GM10266 (cell line): ENCODE measurements at regions not wholly inside any gene's neighbourhood (a gene's known extent, or its start where the extent isn't known, plus 50 kb on each side); places are given as distances from the start of the nearest gene placed in this dataset.

Experiments
- DNase-seq: peaks from one replicate; pipeline ENCODE4 v3.0.0; 2012; ENCODE audit errors: extremely low spot score
- TF ChIP-seq, protein P1 (sequence below): IDR thresholded peaks from 2 replicates; pipeline ENCODE4 v1.5.1; 2012; ENCODE audit warnings: mild to moderate bottlenecking, low read depth; ENCODE audit not compliant: control insufficient read depth, insufficient read depth; ENCODE audit errors: missing control alignments

DNA sequence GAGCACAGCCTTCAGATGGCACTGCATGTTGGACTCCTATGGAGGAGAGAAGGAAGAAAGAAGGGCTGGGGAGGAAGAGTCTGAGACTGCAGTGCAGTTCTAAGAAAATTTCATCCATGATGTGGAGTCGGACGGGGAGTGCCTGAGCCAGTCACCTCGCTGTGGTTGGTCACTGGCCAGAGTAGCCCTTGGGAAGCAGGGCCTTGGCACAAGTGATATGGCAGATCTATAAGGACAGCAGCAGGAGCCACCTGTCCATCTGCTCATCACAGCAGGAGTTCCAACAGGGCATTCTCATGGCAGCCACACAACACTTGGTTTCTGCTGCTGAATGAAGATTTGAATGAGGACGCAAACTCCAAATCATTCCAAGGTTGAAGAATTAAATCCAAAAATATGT is 314.8 kb downstream of the CYP26B1 start:
- no peak for DNase-seq
- TF ChIP-seq, protein P1, sequence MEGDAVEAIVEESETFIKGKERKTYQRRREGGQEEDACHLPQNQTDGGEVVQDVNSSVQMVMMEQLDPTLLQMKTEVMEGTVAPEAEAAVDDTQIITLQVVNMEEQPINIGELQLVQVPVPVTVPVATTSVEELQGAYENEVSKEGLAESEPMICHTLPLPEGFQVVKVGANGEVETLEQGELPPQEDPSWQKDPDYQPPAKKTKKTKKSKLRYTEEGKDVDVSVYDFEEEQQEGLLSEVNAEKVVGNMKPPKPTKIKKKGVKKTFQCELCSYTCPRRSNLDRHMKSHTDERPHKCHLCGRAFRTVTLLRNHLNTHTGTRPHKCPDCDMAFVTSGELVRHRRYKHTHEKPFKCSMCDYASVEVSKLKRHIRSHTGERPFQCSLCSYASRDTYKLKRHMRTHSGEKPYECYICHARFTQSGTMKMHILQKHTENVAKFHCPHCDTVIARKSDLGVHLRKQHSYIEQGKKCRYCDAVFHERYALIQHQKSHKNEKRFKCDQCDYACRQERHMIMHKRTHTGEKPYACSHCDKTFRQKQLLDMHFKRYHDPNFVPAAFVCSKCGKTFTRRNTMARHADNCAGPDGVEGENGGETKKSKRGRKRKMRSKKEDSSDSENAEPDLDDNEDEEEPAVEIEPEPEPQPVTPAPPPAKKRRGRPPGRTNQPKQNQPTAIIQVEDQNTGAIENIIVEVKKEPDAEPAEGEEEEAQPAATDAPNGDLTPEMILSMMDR = no peak

DNA sequence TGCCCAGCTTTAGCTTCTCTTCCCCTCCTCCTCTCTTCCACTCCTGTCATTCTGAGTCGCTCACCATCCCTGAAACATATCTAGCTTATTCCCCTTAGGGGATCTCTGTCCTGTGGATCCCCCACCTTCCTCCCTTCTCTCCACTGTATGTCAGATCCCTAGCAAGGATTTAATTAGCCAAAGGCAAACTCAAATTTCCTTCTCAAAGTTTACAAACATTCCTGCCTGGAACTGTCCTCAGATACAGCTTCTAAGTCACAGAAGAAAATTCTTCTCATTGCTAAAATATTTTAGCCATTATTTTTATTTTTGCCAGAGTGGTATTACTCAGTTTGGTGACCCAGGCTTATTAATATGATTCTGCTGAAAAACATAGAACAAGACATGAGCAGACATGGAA is 315.3 kb downstream of the CYP26B1 start:
- TF ChIP-seq, protein P1 = no peak
- DNase-seq = no peak

GRCh38 chr2:71831193-71831577 is 316.5 kb downstream of the CYP26B1 start:
- TF ChIP-seq, protein P1 = no peak
- DNase-seq = no peak

DNA sequence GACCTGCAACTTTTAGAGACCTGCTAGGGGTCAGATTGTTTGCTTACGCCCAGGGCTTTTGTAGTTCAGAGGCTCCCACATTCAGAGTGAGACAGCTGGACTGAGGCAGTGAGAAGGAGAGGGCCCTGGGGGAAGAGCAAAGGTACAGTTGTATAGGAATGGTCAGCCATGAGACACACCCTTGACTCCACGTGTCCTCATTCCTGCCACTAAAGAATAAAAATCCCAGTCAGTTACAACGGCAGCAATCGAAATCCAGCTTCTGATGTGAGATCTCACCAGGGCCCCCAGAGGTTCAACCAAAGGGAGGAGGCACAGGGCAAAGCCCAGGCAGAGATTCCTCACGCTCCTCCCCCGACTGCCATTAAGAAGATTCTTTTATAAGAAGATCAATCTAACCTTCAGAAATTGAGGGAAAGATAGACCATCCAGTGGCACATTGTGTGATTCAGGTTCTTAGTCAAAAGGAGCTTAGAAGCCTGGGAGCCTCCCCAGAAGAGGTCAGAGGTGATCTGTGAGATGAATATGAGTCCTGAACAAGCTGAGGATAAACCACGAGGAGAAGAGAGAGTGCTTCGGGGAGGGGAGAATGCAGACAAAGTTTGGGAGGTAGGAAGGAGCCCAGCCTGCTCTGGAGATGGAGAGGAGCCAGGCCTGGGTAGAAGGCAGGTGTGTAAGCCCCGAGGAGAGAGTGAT is 317.0 kb downstream of the CYP26B1 start:
- TF ChIP-seq, protein P1 = no peak
- DNase-seq = no peak

DNA sequence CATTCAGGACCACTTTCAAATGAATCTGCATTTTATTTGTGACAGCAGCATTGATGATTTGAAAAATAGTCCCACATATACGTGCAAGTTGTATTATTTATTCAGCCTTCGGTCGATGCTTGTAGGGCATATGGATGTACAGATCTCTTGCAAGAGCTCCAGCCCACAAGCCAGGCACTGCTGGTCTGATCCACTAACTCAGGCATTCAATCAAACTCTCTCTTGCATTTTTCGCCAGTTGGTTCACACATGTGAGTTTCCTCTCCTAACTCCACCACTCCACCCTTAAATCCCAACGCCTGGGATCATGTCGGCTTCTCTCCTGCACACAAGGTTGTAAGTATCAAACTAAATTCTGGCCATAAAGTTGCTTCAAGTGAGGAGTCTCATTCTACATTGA is 318.7 kb downstream of the CYP26B1 start:
- DNase-seq = no peak
- TF ChIP-seq, protein P1 = no peak

DNA sequence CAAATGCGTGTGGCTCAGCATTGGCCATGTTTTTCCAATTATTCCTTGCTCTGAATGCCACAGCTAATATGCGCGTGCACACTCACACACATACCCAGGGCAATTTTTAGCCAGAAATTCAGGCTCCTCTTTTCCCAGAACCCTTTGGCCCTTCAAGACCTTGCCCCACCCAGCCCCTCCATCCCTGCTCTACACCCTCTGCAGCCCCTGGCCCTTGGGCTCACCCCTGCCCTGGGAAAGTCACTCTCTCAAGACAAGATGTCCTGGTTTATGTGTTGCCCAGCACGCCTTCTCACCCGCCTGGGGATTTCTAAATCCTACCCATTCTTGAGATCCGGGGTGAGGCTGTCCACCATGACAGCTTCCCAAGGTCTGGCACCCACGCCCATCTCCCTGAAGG is 319.7 kb downstream of the CYP26B1 start:
- DNase-seq = no peak
- TF ChIP-seq, protein P1 = no peak

GRCh38 chr2:71827524-71827901 is 320.1 kb downstream of the CYP26B1 start:
- TF ChIP-seq, protein P1 = no peak
- DNase-seq = no peak
